Calu3 (cell line): ENCODE measurements at regions not wholly inside any gene's neighbourhood (a gene's known extent, or its start where the extent isn't known, plus 50 kb on each side); places are given as distances from the start of the nearest gene placed in this dataset.
"Not testable (repeated sequence)": the region's sequence is repeated elsewhere in the genome, so short reads cannot be mapped to it uniquely, and the experiment has no call there.

Experiments used
- BruUV-seq: library from RNA; stranded (reverse); fragments of 400-500 nt; replicated peaks from 2 replicates; lab custom pipeline; 2021; lab: Mats Ljungman, UMichigan
- CTCF ChIA-PET: fragments of 300-600 bp; sonication (Branson Sonifier 250); formaldehyde crosslinking; loops from one replicate; lab custom pipeline; 2022; ENCODE audit warnings: antibody characterized with exemption; lab: Charles Lee
- DNase-seq: peaks from one replicate; pipeline ENCODE4 v3.0.0; 2022
- H3K27ac Mint-ChIP-seq: one replicate; pipeline ENCODE4 v1.8.0; 2022; ENCODE audit warnings: mixed read lengths; ENCODE audit not compliant: unreplicated experiment
- H3K27me3 Mint-ChIP-seq: one replicate; pipeline ENCODE4 v1.8.0; 2022; ENCODE audit warnings: mixed read lengths; ENCODE audit not compliant: unreplicated experiment
- H3K36me3 Mint-ChIP-seq: one replicate; pipeline ENCODE4 v1.8.0; 2022; ENCODE audit warnings: mild to moderate bottlenecking, moderate library complexity, mixed read lengths; ENCODE audit not compliant: insufficient read depth, unreplicated experiment
- H3K4me1 Mint-ChIP-seq: one replicate; pipeline ENCODE4 v1.8.0; 2022; ENCODE audit warnings: mild to moderate bottlenecking, low read depth, mixed read lengths; ENCODE audit not compliant: unreplicated experiment
- H3K4me3 Mint-ChIP-seq: one replicate; pipeline ENCODE4 v1.8.0; 2022; ENCODE audit warnings: mild to moderate bottlenecking, low read depth, moderate library complexity, mixed read lengths; ENCODE audit not compliant: unreplicated experiment
- H3K9me3 Mint-ChIP-seq: one replicate; pipeline ENCODE4 v1.8.0; 2022; ENCODE audit warnings: low read depth, mixed read lengths; ENCODE audit not compliant: unreplicated experiment
- intact Hi-C: fragments of 100-400 bp; cut with micrococcal nuclease; formaldehyde crosslinking; loops from one replicate; pipeline ENCODE4 v1.10.0; 2022; ENCODE audit not compliant: unreplicated experiment
- TF ChIP-seq, protein P1 (sequence below): fragments of 200-600 bp; IDR thresholded peaks from one replicate; pipeline ENCODE4 v1.8.0; 2022; ENCODE audit warnings: antibody characterized with exemption; ENCODE audit not compliant: unreplicated experiment

DNA sequence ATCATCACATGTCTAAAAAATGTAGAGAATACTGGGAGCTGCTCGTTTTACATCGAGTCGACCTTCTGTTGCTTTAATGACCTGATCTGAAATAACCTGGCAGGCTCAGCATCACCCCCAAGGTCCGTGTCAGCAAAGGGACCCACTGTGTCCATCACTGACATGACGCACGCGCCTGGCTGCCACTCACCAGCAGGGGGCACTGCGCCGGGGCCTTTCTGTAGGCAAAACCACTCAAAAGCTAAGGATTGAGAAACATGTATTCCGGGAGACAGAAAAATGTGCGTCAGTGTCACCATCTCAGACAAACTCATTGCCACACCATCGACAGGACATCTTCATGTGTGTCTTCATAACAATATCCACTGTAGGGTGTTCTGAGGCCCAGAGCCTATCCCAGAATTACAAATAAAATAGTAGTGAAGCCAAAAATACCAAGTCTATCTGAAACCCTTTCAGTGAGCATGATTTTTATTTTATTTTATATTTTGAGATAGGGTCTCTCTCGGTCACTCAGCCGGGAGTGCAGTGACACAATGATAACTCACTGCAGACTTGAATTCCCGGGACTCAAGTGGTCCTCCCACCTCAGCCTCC, 130.3 kb upstream of the LSM14A start:
- H3K4me1 Mint-ChIP-seq, result no peaks in the 10 kb centered on the region
- TF ChIP-seq, protein P1, sequence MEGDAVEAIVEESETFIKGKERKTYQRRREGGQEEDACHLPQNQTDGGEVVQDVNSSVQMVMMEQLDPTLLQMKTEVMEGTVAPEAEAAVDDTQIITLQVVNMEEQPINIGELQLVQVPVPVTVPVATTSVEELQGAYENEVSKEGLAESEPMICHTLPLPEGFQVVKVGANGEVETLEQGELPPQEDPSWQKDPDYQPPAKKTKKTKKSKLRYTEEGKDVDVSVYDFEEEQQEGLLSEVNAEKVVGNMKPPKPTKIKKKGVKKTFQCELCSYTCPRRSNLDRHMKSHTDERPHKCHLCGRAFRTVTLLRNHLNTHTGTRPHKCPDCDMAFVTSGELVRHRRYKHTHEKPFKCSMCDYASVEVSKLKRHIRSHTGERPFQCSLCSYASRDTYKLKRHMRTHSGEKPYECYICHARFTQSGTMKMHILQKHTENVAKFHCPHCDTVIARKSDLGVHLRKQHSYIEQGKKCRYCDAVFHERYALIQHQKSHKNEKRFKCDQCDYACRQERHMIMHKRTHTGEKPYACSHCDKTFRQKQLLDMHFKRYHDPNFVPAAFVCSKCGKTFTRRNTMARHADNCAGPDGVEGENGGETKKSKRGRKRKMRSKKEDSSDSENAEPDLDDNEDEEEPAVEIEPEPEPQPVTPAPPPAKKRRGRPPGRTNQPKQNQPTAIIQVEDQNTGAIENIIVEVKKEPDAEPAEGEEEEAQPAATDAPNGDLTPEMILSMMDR, result peak; percentile 96

DNA sequence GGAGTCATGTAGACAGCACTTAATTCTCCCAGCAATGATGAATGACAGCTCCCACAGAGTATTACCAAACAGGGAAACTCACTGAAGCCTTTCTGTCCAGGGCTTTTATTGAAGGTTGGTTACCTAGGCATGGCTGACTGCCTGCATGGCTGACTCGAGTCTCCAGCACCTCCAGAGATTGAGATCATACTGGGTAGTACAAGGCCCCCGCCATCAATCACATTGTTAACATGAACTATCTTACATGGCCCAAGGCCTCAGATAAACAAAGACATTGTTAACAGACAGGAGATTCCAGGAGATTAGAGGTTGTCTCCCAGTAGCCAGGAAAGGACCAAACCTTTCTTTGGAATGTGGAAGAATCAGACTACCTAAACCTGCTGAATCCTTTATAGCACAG, 128.3 kb upstream of the LSM14A start:
- Mint-ChIP-seq H3K9me3 (peaks cover 3% of the 10 kb centered on the region), H3K36me3 (no peaks in the 10 kb centered on the region), H3K27ac (no peak overlapping the region), H3K4me1 (no peaks in the 10 kb centered on the region), H3K4me3 (no peak overlapping the region), H3K27me3 (peaks cover 55% of the 10 kb centered on the region)
- intact Hi-C loops, result loop anchor here (5.0 kb wide), 1 partner anchor 103 kb away; no protein-coding TSS in a partner anchor
- CTCF ChIA-PET, result no interaction called here
- no peak for DNase-seq
- no TSS peak for BruUV-seq
- TF ChIP-seq, protein P1, result no peak

More for the DNA sequence above, 130.3 kb upstream of the LSM14A start:
- no peak overlapping the region for H3K4me3 Mint-ChIP-seq
- H3K27ac Mint-ChIP-seq, result no peak overlapping the region
- peaks cover 3% of the 10 kb centered on the region for H3K9me3 Mint-ChIP-seq
- H3K27me3 Mint-ChIP-seq, result peaks cover 56% of the 10 kb centered on the region
- H3K36me3 Mint-ChIP-seq, result no peaks in the 10 kb centered on the region
- CTCF ChIA-PET, result interaction anchor here (0.5 to 1.9 kb wide), 5 partner anchors 54 to 272 kb away, joined by 3 to 15 read pairs (median 4); no protein-coding TSS in a partner anchor
- no TSS peak for BruUV-seq
- intact Hi-C loops, result loop anchor here (1.0 to 5.0 kb wide), 2 partner anchors 54 to 105 kb away; no protein-coding TSS in a partner anchor
- DNase-seq, result peak; percentile 85

- Mint-ChIP-seq H3K4me3 (no peak overlapping the region), H3K9me3 (no peaks in the 10 kb centered on the region), H3K27me3 (peaks cover 52% of the 10 kb centered on the region), H3K36me3 (no peaks in the 10 kb centered on the region), H3K4me1 (no peaks in the 10 kb centered on the region), H3K27ac (no peak overlapping the region)
- DNase-seq, result no peak
- TF ChIP-seq, protein P1, result no peak
- intact Hi-C loops, result no loop called here
- CTCF ChIA-PET, result no interaction called here
- BruUV-seq, result no TSS peak
These were observed 122.4 kb upstream of the LSM14A start for GRCh38 chr19:34049944-34050343.

GRCh38 chr19:34050430-34050829, 121.9 kb upstream of the LSM14A start:
- H3K36me3 Mint-ChIP-seq, BruUV-seq, DNase-seq, H3K9me3 Mint-ChIP-seq, H3K27ac Mint-ChIP-seq, intact Hi-C loops, H3K4me1 Mint-ChIP-seq, CTCF ChIA-PET, H3K4me3 Mint-ChIP-seq: not testable (repeated sequence)
- peaks cover 48% of the 10 kb centered on the region for H3K27me3 Mint-ChIP-seq

DNA sequence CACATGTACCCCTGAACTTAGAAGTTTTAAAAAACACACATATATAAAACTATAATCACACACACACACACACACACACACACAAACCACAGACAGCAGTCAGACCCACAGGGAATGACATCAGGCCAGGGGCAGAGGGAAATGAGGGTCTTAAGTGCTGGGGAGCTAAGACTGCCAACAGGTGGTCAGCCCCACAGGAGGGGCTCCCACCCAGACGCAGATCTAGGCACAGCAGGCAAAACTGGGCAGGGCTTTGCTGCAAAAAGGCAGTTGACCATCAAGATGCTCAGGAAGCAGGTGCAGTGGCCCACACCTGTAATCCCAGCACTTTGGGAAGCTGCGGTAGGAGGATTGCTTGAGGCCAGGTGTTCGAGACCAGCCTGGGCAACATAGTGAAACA, 121.0 kb upstream of the LSM14A start:
- intact Hi-C loops, result no loop called here
- no peak for DNase-seq
- TF ChIP-seq, protein P1, result no peak
- Mint-ChIP-seq H3K4me1 (no peaks in the 10 kb centered on the region), H3K4me3 (no peak overlapping the region), H3K9me3 (no peaks in the 10 kb centered on the region), H3K27me3 (peaks cover 44% of the 10 kb centered on the region), H3K27ac (no peak overlapping the region), H3K36me3 (no peaks in the 10 kb centered on the region)
- BruUV-seq, result no TSS peak
- CTCF ChIA-PET, result interaction anchor here (0.6 kb wide), 1 partner anchor 77 kb away, joined by 5 read pairs; no protein-coding TSS in a partner anchor
